Astrocyte of the spinal cord (primary cell): ENCODE measurements at regions not wholly inside any gene's neighbourhood (a gene's known extent, or its start where the extent isn't known, plus 50 kb on each side); places are given as distances from the start of the nearest gene placed in this dataset.

Experiments
- DNase-seq: peaks from one replicate; pipeline ENCODE4 v3.0.0; 2011; ENCODE audit warnings: low read depth, low spot score
- H3K4me3 ChIP-seq: 2 replicates; pipeline ENCODE4 v1.5.1; 2011; ENCODE audit warnings: low read depth, mild to moderate bottlenecking, low read length, moderate library complexity
- CTCF ChIP-seq: IDR thresholded peaks from 2 replicates; pipeline ENCODE4 v1.5.1; 2012; ENCODE audit warnings: low read depth, mild to moderate bottlenecking, low read length, inconsistent platforms
- in situ Hi-C: cut with HindIII; loops from 2 replicates; pipeline ENCODE4 v1.10.0; 2017; ENCODE audit warnings: low sequenced_read_pairs

DNA sequence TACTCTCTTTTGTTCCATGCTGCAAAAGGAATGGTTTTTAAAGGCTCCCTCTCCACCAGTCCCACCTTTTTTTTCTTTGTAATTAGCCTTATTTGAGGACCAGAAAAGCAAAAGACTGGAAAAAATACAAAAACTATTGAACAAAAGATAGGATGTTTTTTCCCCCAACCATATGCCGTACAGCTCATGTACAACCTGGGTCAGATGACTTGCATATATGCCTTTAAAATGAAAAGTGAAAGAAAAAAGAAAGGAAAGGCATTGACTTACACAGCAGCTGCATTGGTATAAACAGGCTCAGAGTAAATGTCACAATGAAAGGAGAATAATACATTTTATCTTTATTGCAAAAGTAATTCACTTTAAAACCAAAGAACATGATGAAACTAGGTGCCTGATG lies 69.5 kb upstream of the CMC1 start:
- DNase-seq, result no peak
- no peak for TF ChIP-seq CTCF
- no peak overlapping the region for H3K4me3 ChIP-seq
- in situ Hi-C loops, result no loop called here

DNA sequence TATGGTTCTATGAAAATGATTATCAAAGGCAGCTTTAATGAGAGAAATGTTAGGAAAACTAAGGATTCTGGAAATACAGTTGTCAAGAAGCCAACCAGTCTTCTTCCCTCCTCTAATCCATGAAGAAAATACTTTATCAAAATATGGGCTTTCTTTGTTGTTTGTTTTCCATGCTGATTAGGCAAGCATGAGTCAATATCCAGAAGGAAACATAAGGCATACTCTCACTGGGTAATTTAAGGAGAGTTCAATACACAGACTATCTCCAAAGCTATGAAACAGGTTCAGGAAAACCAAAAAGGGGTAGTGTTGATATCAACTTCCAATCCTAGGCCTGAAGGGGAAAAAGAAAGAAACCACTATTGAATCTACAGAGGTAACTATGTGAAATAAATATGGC lies 68.7 kb upstream of the CMC1 start:
- DNase-seq, result no peak
- in situ Hi-C loops, result no loop called here
- no peak for TF ChIP-seq CTCF
- H3K4me3 ChIP-seq, result no peak overlapping the region

DNA sequence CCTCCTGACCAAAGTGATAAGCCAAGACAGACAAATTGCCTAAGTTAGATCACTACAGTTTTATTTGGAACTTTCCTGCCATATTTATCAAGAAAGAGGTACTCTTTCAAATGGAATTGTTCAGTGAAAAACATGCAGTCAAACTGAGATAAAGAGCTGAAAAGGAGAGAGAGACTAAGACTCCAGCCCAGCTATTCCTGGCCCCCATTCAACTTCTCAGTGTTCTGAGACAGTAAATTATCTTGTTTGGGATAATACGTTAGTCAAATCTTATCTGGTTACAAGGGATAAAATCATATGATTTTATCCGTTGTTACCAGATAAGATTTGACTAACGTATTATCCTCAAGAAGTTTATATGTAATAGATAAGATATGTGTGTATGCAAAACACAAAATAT lies 67.6 kb upstream of the CMC1 start:
- no peak for DNase-seq
- TF ChIP-seq CTCF, result no peak
- no peak overlapping the region for H3K4me3 ChIP-seq
- in situ Hi-C loops, result no loop called here

DNA sequence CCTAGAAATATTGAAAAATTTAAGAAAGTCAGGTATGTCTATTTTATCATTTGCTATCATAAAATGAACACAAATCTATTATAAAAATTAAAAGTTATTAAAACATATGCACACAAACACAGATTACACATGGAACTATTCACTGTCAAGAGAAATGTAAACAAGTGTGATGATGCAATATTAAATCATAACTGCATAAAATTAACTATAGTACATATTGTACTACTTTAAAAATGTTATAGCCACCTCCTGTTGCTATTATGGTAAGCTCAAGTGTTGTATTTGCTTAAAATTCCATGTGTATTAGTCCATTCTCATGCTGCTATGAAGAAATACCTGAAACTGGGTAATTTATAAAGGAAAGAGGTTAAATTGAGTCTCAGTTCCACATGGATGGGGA lies 54.7 kb upstream of the CMC1 start:
- no peak for DNase-seq
- TF ChIP-seq CTCF, result no peak
- H3K4me3 ChIP-seq, result no peak overlapping the region
- in situ Hi-C loops, result no loop called here

DNA sequence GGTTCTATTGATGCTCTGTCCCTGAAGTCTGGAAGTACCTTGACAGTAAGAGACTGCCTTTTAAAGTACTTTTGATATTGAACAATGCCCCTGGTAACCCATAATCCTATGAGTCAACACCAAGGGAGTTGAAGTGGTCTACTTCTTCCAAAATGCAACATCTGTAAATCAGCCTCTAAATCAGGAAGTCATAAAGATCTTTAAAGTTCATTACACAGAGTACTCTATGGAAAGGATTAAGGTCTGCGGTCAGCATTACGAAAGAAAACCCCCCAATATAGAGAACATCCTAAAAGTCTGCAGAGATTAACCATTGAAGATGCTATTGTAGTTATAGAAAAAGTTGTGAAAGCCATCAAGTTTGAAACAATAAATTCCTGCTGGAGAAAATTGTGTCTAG lies 52.7 kb upstream of the CMC1 start:
- no peak for TF ChIP-seq CTCF
- in situ Hi-C loops, result no loop called here
- H3K4me3 ChIP-seq, result no peak overlapping the region
- DNase-seq, result no peak

- no peak for TF ChIP-seq CTCF
- no peak for DNase-seq
- in situ Hi-C loops, result no loop called here
- H3K4me3 ChIP-seq, result no peak overlapping the region
Measured at GRCh38 chr3:28191363-28191762, 50.1 kb upstream of the CMC1 start.
